HepG2 (cell line): ENCODE measurements at regions not wholly inside any gene's neighbourhood (a gene's known extent, or its start where the extent isn't known, plus 50 kb on each side); places are given as distances from the start of the nearest gene placed in this dataset.

Experiments used
- ATAC-seq: fragments of 200-7000 bp; cut with Tn5 transposase; 3 replicates; pipeline ENCODE4 v1.9.1; 2020; ENCODE audit warnings: mild to moderate bottlenecking, moderate library complexity
- BruUV-seq: library from RNA; stranded (reverse); fragments of 400-500 nt; replicated peaks from 2 replicates; lab custom pipeline; 2021; lab: Mats Ljungman, UMichigan
- CTCF ChIA-PET: fragments of 300-600 bp; formaldehyde crosslinking; extraction: SDS; loops from one replicate; lab custom pipeline; 2021; ENCODE audit warnings: low total read pairs, inconsistent platforms, low intra/inter-chr PET ratio; lab: Yijun Ruan, JAX
- POLR2A ChIA-PET: fragments of 350-600 bp; sonication (Branson Sonifier 250); formaldehyde crosslinking; loops from one replicate; lab custom pipeline; 2020; ENCODE audit warnings: antibody characterized with exemption, inconsistent platforms; lab: Yijun Ruan, JAX
- DNase-seq: peaks from one replicate; pipeline ENCODE4 v3.0.0-alpha.2; 2015; ENCODE audit warnings: low spot score
- FAIRE-seq: peaks from 3 replicates; lab custom pipeline; 2011; peaks lifted over from hg19 to GRCh38; lab: Jason Lieb, UNC
- H2AFZ ChIP-seq: one replicate; pipeline ENCODE4 v1.6.1; 2011; ENCODE audit warnings: low read length, inconsistent platforms
- H3K27ac ChIP-seq: fragments of 300-600 bp; 3 replicates; pipeline ENCODE4 v1.8.0; 2011; ENCODE audit warnings: mixed run types, mild to moderate bottlenecking, mixed read lengths, low read length, inconsistent platforms; ENCODE audit not compliant: insufficient read depth; ENCODE audit errors: extremely low read length
- H3K27me3 ChIP-seq, 2 experiments: fragments of 200-600 bp in 1 of 2; 2 replicates in 1 of 2; 3 replicates in 1 of 2; pipeline versions ENCODE4 v1.6.0 to v1.8.0; 2011; ENCODE audit warnings: low read length in 2 of 2, mild to moderate bottlenecking in 2 of 2, moderate library complexity in 2 of 2, inconsistent platforms in 1 of 2; ENCODE audit not compliant: insufficient read depth in 2 of 2, control insufficient read depth in 1 of 2
- H3K36me3 ChIP-seq, 2 experiments: fragments of 200-600 bp in 1 of 2; replicated peaks in 1 of 2; 2 replicates in 1 of 2; 3 replicates in 1 of 2; pipeline versions ENCODE4 v1.5.1 to v1.8.0; 2011; ENCODE audit warnings: low read length in 2 of 2, inconsistent platforms in 1 of 2; ENCODE audit not compliant: insufficient read depth in 2 of 2, control insufficient read depth in 1 of 2
- H3K4me1 ChIP-seq: 2 replicates; pipeline ENCODE4 v1.5.1; 2012; ENCODE audit warnings: low read length, inconsistent platforms; ENCODE audit not compliant: insufficient read depth
- H3K4me2 ChIP-seq: 2 replicates; pipeline ENCODE4 v1.6.0; 2011; ENCODE audit warnings: low read depth, low read length, inconsistent platforms
- H3K4me3 ChIP-seq, 3 experiments: fragments of 200-600 bp in 1 of 3; sonication (generic), shearing (Covaris generic) in 1 of 3; replicated peaks in 1 of 3; 2 replicates each; pipeline ENCODE4 v1.5.1; 2011 to 2016; ENCODE audit warnings: low read length in 3 of 3, inconsistent platforms in 2 of 3, low read depth in 2 of 3, mild to moderate bottlenecking in 2 of 3, control low read depth in 1 of 3, mixed read lengths in 1 of 3; ENCODE audit not compliant: insufficient read depth in 1 of 3
- H3K79me2 ChIP-seq: one replicate; pipeline ENCODE4 v1.6.1; 2011; ENCODE audit warnings: low read length, inconsistent platforms; ENCODE audit not compliant: insufficient read depth
- H3K9ac ChIP-seq: 2 replicates; pipeline ENCODE4 v1.6.0; 2011; ENCODE audit warnings: mild to moderate bottlenecking, low read depth, low read length, inconsistent platforms; ENCODE audit not compliant: insufficient read depth
- H3K9me3 ChIP-seq: 2 replicates; pipeline ENCODE4 v1.5.1; 2012; ENCODE audit warnings: mild to moderate bottlenecking, low read length
- H4K20me1 ChIP-seq: 2 replicates; pipeline ENCODE4 v1.6.0; 2011; ENCODE audit warnings: inconsistent platforms, mild to moderate bottlenecking, low read length, moderate library complexity; ENCODE audit not compliant: insufficient read depth
- ATAD3A ChIP-seq: sonication (generic); formaldehyde crosslinking; IDR thresholded peaks from 2 replicates; pipeline ENCODE4 v1.4.0; 2020; ENCODE audit warnings: missing genetic modification reagents
- FUBP1 ChIP-seq: sonication (generic); formaldehyde crosslinking; IDR thresholded peaks from 2 replicates; pipeline ENCODE4 v1.5.1; 2020; ENCODE audit warnings: missing genetic modification reagents, mild to moderate bottlenecking, borderline replicate concordance
- GABPB1 ChIP-seq: IDR thresholded peaks from 2 replicates; pipeline ENCODE4 v1.6.1; 2016; ENCODE audit warnings: mild to moderate bottlenecking, missing genetic modification reagents, moderate library complexity, missing compliant biosample characterization
- MEF2D ChIP-seq: sonication (generic); formaldehyde crosslinking; IDR thresholded peaks from 2 replicates; pipeline ENCODE4 v1.5.1; 2020; ENCODE audit warnings: mild to moderate bottlenecking, missing genetic modification reagents
- MLLT10 ChIP-seq: sonication (generic); formaldehyde crosslinking; IDR thresholded peaks from 2 replicates; pipeline ENCODE4 v1.4.0; 2020; ENCODE audit warnings: missing genetic modification reagents
- PHF21A ChIP-seq: sonication (generic); formaldehyde crosslinking; IDR thresholded peaks from 2 replicates; pipeline ENCODE4 v1.5.0; 2020; ENCODE audit warnings: mild to moderate bottlenecking, missing genetic modification reagents
- RERE ChIP-seq: IDR thresholded peaks from 2 replicates; pipeline ENCODE4 v1.6.1; 2016; ENCODE audit warnings: low read depth, missing genetic modification reagents, missing compliant biosample characterization
- SAP130 ChIP-seq: IDR thresholded peaks from 2 replicates; pipeline ENCODE4 v1.6.1; 2016; ENCODE audit warnings: low read depth
- SNAPC5 ChIP-seq: sonication (generic); formaldehyde crosslinking; IDR thresholded peaks from 2 replicates; pipeline ENCODE4 v1.8.1; 2023; ENCODE audit warnings: mild to moderate bottlenecking, missing genetic modification reagents, borderline replicate concordance
- THYN1 ChIP-seq: sonication (generic); formaldehyde crosslinking; IDR thresholded peaks from 2 replicates; pipeline ENCODE4 v1.8.1; 2023; ENCODE audit warnings: low read depth, mild to moderate bottlenecking, moderate library complexity, missing genetic modification reagents, borderline replicate concordance
- ZBTB3 ChIP-seq: sonication (generic); formaldehyde crosslinking; IDR thresholded peaks from 2 replicates; pipeline ENCODE4 v1.4.0; 2020; ENCODE audit warnings: low read depth, mild to moderate bottlenecking, moderate library complexity, missing genetic modification reagents, borderline replicate concordance
- ZNF33B ChIP-seq: sonication (generic); formaldehyde crosslinking; IDR thresholded peaks from 2 replicates; pipeline ENCODE4 v1.5.1; 2020; ENCODE audit warnings: mild to moderate bottlenecking, missing genetic modification reagents
- ZNF7 ChIP-seq: IDR thresholded peaks from 2 replicates; pipeline ENCODE4 v1.6.1; 2016; ENCODE audit warnings: missing biosample characterization, missing genetic modification reagents
- ZNF75D ChIP-seq: sonication (generic); formaldehyde crosslinking; IDR thresholded peaks from 2 replicates; pipeline ENCODE4 v1.8.1; 2023; ENCODE audit warnings: missing genetic modification reagents, mild to moderate bottlenecking, borderline replicate concordance
- ZNF83 ChIP-seq: sonication (generic); formaldehyde crosslinking; IDR thresholded peaks from 2 replicates; pipeline ENCODE4 v1.4.0; 2020; ENCODE audit warnings: missing genetic modification reagents, mild to moderate bottlenecking, borderline replicate concordance
- ZNF878 ChIP-seq: sonication (generic); formaldehyde crosslinking; IDR thresholded peaks from 2 replicates; pipeline ENCODE4 v1.8.1; 2023; ENCODE audit warnings: mild to moderate bottlenecking, missing genetic modification reagents, moderate library complexity
- ZSCAN5A ChIP-seq: sonication (generic); formaldehyde crosslinking; IDR thresholded peaks from 2 replicates; pipeline ENCODE4 v1.8.0; 2022; ENCODE audit warnings: mild to moderate bottlenecking, missing genetic modification reagents, borderline replicate concordance
- WGBS: methylation state at CpG from one replicate; pipeline ENCODE4 v1.1.6; 2017; ENCODE audit warnings: low lambda C conversion rate; 5-methylcytosine and 5-hydroxymethylcytosine counted together
- in situ Hi-C: cut with HindIII; loops from 2 replicates; pipeline ENCODE4 v1.10.0; 2017; ENCODE audit warnings: low pct_unique_long_range_greater_than_20kb; ENCODE audit not compliant: extremely low pct_ligation_motif_present
- intact Hi-C: fragments of 100-400 bp; cut with micrococcal nuclease; formaldehyde crosslinking; loops from one replicate; pipeline ENCODE4 v1.10.0; 2022; ENCODE audit not compliant: unreplicated experiment

GRCh38 chr18:25678221-25678620 lies 326.3 kb upstream of the ZNF521 start:
- Histone ChIP-seq H3K27me3 (no peaks in the 10 kb centered on the region), H3K9me3 (no peaks in the 10 kb centered on the region), H4K20me1 (no peaks in the 10 kb centered on the region), H3K9ac (no peak overlapping the region), H3K27ac (no peak overlapping the region), H3K4me2 (no peak overlapping the region), H3K79me2 (no peaks in the 10 kb centered on the region), H3K4me1 (no peaks in the 10 kb centered on the region), H2AFZ (no peak overlapping the region), H3K36me3 (no peaks in the 10 kb centered on the region), H3K4me3 (no peak overlapping the region)
- ATAC-seq (no peak), DNase-seq (no peak), FAIRE-seq (no peak)
- POLR2A ChIA-PET, result no interaction called here
- TF ChIP-seq ZNF75D (CRISPR knock-in tag) (no peak), FUBP1 (CRISPR knock-in tag) (no peak), MEF2D (CRISPR knock-in tag) (no peak), THYN1 (CRISPR knock-in tag) (no peak), ZNF33B (no peak), ZNF83 (CRISPR knock-in tag) (no peak), SAP130 (CRISPR knock-in tag) (no peak), PHF21A (CRISPR knock-in tag) (no peak), ZNF7 (no peak), SNAPC5 (CRISPR knock-in tag) (no peak), ZBTB3 (no peak), MLLT10 (no peak), RERE (no peak), ZSCAN5A (CRISPR knock-in tag) (no peak), ATAD3A (CRISPR knock-in tag) (no peak), ZNF878 (CRISPR knock-in tag) (no peak), GABPB1 (no peak)
- BruUV-seq, result no TSS peak
- intact Hi-C loops (no loop called here), in situ Hi-C loops (no loop called here)
- 14% methylated on average over 4 of the region's 4 CpGs for WGBS
- CTCF ChIA-PET, result no interaction called here
